SK-N-MC (cell line): ENCODE measurements at regions not wholly inside any gene's neighbourhood (a gene's known extent, or its start where the extent isn't known, plus 50 kb on each side); places are given as distances from the start of the nearest gene placed in this dataset.

Experiments
- DNase-seq: peaks from one replicate; pipeline ENCODE4 v3.0.0-alpha.2; 2011; ENCODE audit warnings: low read depth, low spot score
- H3K27ac ChIP-seq: fragments of 200-600 bp; sonication (generic); 2 replicates; pipeline ENCODE4 v1.5.1; 2016; ENCODE audit warnings: mixed run types
- H3K36me3 ChIP-seq: fragments of 200-600 bp; sonication (generic); 2 replicates; pipeline ENCODE4 v1.6.1; 2017; ENCODE audit warnings: antibody characterized with exemption, low read length, mixed read lengths; ENCODE audit not compliant: insufficient read depth
- H3K4me3 ChIP-seq: fragments of 200-600 bp; sonication (generic); 2 replicates; pipeline ENCODE4 v1.5.1; 2016
- H3K9ac ChIP-seq: fragments of 200-600 bp; sonication (generic); 2 replicates; pipeline ENCODE4 v1.8.0; 2017; ENCODE audit warnings: mixed run types, mixed read lengths; ENCODE audit not compliant: insufficient read length
- H3K9me3 ChIP-seq: fragments of 200-600 bp; sonication (generic); 2 replicates; pipeline ENCODE4 v1.6.1; 2017; ENCODE audit warnings: low read depth, mild to moderate bottlenecking, antibody characterized with exemption, low read length, moderate library complexity, mixed read lengths
- EZH2 ChIP-seq: fragments of 200-600 bp; sonication (generic); IDR thresholded peaks from one replicate; pipeline ENCODE4 v1.6.1; 2017; ENCODE audit warnings: antibody characterized with exemption
- FOXP2 ChIP-seq: optimal IDR thresholded peaks from 2 replicates; pipeline ENCODE3; 2011; ENCODE audit warnings: mild to moderate bottlenecking, moderate library complexity; ENCODE audit not compliant: insufficient read depth; ENCODE audit errors: extremely low read length, control extremely low read depth
- POLR2AphosphoS5 ChIP-seq: IDR thresholded peaks from 2 replicates; pipeline ENCODE4 v1.6.1; 2012; ENCODE audit warnings: mild to moderate bottlenecking, low read depth, low read length, borderline replicate concordance

DNA sequence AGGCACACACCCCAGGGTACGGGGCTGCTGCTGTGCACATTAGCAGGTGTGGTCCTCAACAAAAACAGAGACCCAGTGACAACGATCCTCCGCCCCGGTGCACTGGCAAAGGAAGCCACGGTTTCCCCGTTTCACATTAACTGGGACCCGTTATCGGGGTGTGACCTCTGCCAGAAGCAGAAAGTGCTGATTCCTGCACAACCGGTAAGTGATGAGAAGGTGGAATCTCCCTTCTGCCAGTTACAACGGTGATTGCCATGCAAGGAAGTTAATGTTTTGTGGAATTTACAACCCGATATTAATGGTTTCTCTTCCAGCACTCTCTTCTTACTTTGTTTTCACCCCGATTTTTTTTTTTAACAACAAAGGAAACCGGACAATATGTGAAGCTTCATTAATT, 294.9 kb upstream of the IRX1 start:
- Histone ChIP-seq H3K9ac (no peak overlapping the region), H3K9me3 (no peaks in the 10 kb centered on the region), H3K4me3 (no peak overlapping the region), H3K27ac (no peak overlapping the region), H3K36me3 (no peaks in the 10 kb centered on the region)
- no peak for TF ChIP-seq EZH2
- no peak for TF ChIP-seq POLR2AphosphoS5
- TF ChIP-seq FOXP2, result no peak
- no peak for DNase-seq

DNA sequence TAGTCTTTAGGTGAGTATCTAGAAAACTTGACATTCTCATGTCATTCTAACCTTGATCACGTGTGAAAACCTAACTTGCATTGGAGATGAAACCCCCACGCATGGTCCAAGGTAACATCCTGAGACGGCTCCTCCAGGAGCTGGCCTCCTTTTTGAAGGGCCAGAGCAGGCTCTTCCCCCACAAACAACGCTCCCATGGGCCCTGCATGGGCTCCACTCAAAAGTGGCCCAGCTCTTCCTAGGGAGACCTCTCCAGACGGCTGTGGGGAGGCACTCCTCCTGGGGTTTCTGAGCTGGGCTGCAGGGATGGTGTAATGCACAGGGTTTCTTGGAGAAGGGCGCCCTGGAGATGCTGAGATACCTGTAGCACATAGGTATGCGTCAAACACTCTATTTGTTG, 296.2 kb upstream of the IRX1 start:
- H3K9me3 ChIP-seq, result no peaks in the 10 kb centered on the region
- H3K27ac ChIP-seq, result no peak overlapping the region
- no peak overlapping the region for H3K9ac ChIP-seq
- TF ChIP-seq FOXP2 (no peak), POLR2AphosphoS5 (no peak), EZH2 (no peak)
- H3K36me3 ChIP-seq, result no peaks in the 10 kb centered on the region
- no peak for DNase-seq
- no peak overlapping the region for H3K4me3 ChIP-seq

GRCh38 chr5:3297853-3298252, 297.8 kb upstream of the IRX1 start:
- Histone ChIP-seq H3K27ac (no peak overlapping the region), H3K9ac (no peak overlapping the region), H3K36me3 (no peaks in the 10 kb centered on the region), H3K4me3 (no peak overlapping the region), H3K9me3 (no peaks in the 10 kb centered on the region)
- DNase-seq, result no peak
- no peak for TF ChIP-seq POLR2AphosphoS5
- no peak for TF ChIP-seq FOXP2
- TF ChIP-seq EZH2, result no peak

- H3K9me3 ChIP-seq, result no peaks in the 10 kb centered on the region
- TF ChIP-seq POLR2AphosphoS5, result no peak
- no peak for TF ChIP-seq FOXP2
- no peak for TF ChIP-seq EZH2
- no peak overlapping the region for H3K9ac ChIP-seq
- H3K36me3 ChIP-seq, result no peaks in the 10 kb centered on the region
- no peak overlapping the region for H3K27ac ChIP-seq
- no peak for DNase-seq
- H3K4me3 ChIP-seq, result no peak overlapping the region
Observed at GRCh38 chr5:3288325-3288724, 307.3 kb upstream of the IRX1 start.

DNA sequence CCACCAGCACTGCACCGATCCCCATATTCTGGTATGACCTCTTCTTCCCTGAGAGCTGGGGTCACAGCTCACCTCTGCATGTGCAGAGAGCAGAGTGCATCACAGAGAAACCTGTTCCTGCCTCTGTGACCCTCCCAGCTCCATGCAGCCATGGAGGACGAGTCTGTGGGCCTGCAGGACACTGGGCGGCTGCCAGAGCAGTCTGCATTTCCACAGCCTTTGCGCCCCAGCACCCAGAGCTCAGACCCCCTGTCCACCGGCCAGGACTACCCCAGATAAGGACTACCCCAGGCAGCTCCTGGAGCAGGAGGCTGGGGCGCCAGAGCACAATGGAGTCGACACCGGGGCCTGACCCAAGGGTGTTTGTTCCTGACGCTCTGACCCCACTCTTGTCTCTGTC, 308.1 kb upstream of the IRX1 start:
- TF ChIP-seq FOXP2 (no peak), EZH2 (no peak), POLR2AphosphoS5 (no peak)
- Histone ChIP-seq H3K4me3 (no peak overlapping the region), H3K9me3 (no peaks in the 10 kb centered on the region), H3K27ac (no peak overlapping the region), H3K36me3 (no peaks in the 10 kb centered on the region), H3K9ac (no peak overlapping the region)
- DNase-seq, result no peak

DNA sequence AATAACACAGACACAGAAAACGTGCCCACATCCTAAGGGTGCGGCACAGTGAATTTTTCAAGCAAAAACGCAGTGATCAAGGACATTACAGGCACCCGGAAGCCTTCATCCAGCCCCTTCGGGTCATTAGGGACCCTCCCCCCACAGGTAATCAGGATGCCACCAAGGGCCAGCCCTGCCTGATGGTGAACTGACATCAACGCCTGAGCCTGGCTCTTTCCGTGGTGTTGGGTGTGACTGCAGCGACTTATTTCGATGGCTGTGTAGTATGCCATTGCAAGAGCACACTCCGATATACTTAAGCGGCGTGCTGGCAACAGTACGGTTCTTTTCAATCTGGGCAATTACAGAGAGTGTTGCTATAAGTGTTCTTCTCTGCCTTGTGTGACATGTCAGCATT, 310.0 kb upstream of the IRX1 start:
- H3K9ac ChIP-seq, result no peak overlapping the region
- DNase-seq, result no peak
- TF ChIP-seq EZH2 (no peak), POLR2AphosphoS5 (no peak), FOXP2 (no peak)
- no peak overlapping the region for H3K27ac ChIP-seq
- H3K36me3 ChIP-seq, result no peaks in the 10 kb centered on the region
- no peak overlapping the region for H3K4me3 ChIP-seq
- no peaks in the 10 kb centered on the region for H3K9me3 ChIP-seq

DNA sequence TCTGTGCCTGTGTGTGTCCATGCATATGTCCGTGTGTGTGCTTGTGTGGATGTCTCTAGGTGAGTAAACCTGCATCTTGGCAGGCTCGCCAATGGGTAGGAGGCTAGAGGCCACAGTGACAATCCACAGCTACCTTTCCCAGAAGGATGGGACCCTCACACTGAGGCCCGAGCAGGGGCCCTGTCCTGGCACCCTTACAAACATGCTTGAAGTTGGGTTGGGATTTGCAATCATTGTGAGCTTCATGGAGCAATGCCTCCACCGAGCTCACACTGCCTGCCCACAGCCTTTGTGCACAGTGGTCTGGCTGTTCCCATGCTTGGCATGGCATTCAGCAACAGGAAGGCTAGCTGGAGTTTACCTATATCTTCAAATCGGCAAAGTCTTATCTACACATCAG, 311.1 kb upstream of the IRX1 start:
- Histone ChIP-seq H3K27ac (no peak overlapping the region), H3K4me3 (no peak overlapping the region), H3K9me3 (no peaks in the 10 kb centered on the region), H3K36me3 (no peaks in the 10 kb centered on the region), H3K9ac (no peak overlapping the region)
- TF ChIP-seq POLR2AphosphoS5 (no peak), FOXP2 (no peak), EZH2 (no peak)
- no peak for DNase-seq

- Histone ChIP-seq H3K9me3 (no peaks in the 10 kb centered on the region), H3K9ac (no peak overlapping the region), H3K4me3 (no peak overlapping the region), H3K27ac (no peak overlapping the region), H3K36me3 (no peaks in the 10 kb centered on the region)
- no peak for TF ChIP-seq FOXP2
- TF ChIP-seq EZH2, result no peak
- no peak for TF ChIP-seq POLR2AphosphoS5
- no peak for DNase-seq
Observed at GRCh38 chr5:3282841-3283240, 312.8 kb upstream of the IRX1 start.

DNA sequence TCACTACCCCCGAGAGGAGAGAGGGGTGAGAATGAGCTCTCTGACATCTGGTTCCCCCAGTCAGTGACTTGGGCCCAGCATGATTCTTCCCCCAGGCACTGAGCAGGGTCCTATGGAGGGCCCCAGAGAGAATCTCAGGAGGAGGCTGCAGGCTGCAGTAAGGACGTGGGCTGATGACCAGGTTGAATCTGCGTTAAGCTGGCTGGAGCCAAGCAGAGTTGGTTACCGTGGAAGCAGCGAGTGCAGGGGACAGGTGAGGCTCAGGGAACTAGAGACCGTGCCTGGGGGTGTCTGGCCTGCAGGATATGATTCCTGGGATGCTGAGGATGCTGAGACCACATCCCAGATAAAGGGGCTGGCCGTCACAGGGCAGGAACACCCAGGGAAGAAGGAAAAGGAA, 314.3 kb upstream of the IRX1 start:
- no peak for DNase-seq
- no peaks in the 10 kb centered on the region for H3K9me3 ChIP-seq
- no peak for TF ChIP-seq FOXP2

More for the DNA sequence above, 314.3 kb upstream of the IRX1 start:
- Histone ChIP-seq H3K4me3 (no peak overlapping the region), H3K9ac (no peak overlapping the region), H3K27ac (no peak overlapping the region), H3K36me3 (no peaks in the 10 kb centered on the region)
